Right cardiac atrium (tissue), 5 donors: ENCODE measurements at regions not wholly inside any gene's neighbourhood (a gene's known extent, or its start where the extent isn't known, plus 50 kb on each side); places are given as distances from the start of the nearest gene placed in this dataset.

Source experiments
- ATAC-seq, 2 donors: fragments of 200-7000 bp; cut with Tn5 transposase; one replicate each; pipeline versions ENCODE4 v1.8.0 to v1.9.1; 2020; ENCODE audit warnings: moderate library complexity in 2 of 2, mild to moderate bottlenecking in 1 of 2
- DNase-seq, 3 donors: peaks; one replicate each; pipeline ENCODE4 v3.0.0-alpha.2; 2020
- H3K27ac ChIP-seq: one replicate; pipeline ENCODE4 v1.5.1; 2013; ENCODE audit warnings: mild to moderate bottlenecking, low read length, control low read depth, moderate library complexity
- H3K27me3 ChIP-seq: one replicate; pipeline ENCODE4 v1.6.1; 2013; ENCODE audit not compliant: control insufficient read depth, insufficient read depth
- H3K4me1 ChIP-seq: one replicate; pipeline ENCODE4 v1.6.1; 2013; ENCODE audit warnings: low read length; ENCODE audit not compliant: control insufficient read depth, insufficient read depth
- H3K4me3 ChIP-seq: one replicate; pipeline ENCODE4 v1.5.1; 2013; ENCODE audit warnings: low read length, control low read depth
- H3K9me3 ChIP-seq: one replicate; pipeline ENCODE4 v1.6.1; 2013; ENCODE audit warnings: low read length; ENCODE audit not compliant: control insufficient read depth
- WGBS: extraction: QIAGEN DNeasy Blood & Tissue Kit; methylation state at CpG from one replicate; pipeline ENCODE4 v1.1.7; 2013; 5-methylcytosine and 5-hydroxymethylcytosine counted together
- intact Hi-C, 4 donors: fragments of 100-400 bp; cut with DNase I; formaldehyde crosslinking; loops; one replicate each; pipeline versions ENCODE4 v1.11.0 to v1.14.0; 2022 to 2023
- donor health status: healthy with polysubstance abuse.
- donor health status: DM: no; HTN: yes; CAD: no.
- donor health status: DM: no; HTN: no; CAD: no.
- donor health status: DM: no; HTN: yes; CAD: no; lungs with severe emphysema.
- donor health status: DM: yes; HTN: yes; CAD: no.

DNA sequence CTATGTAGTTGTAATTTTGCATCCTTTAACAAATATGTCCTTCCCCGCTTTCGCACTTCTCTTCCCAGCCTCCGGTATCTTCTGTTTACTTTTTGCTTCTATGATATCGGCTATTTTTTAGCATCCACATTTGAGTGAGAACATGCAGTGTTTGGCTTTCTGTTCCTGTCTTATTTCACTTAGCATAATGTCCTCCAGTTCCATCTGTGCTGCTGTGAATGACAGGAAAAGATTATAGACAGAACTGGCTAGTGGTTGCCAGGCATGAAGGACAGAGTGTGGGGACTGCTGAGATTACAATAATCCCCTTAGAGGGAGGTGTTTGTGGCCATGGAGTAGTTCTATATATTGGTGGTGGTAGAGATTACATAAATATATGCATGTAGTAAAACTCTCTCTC, 588.6 kb downstream of the NLGN4X start:
- Histone ChIP-seq H3K9me3 (no peaks in the 10 kb centered on the region), H3K27me3 (no peaks in the 10 kb centered on the region), H3K27ac (no peak overlapping the region), H3K4me3 (no peak overlapping the region), H3K4me1 (no peaks in the 10 kb centered on the region)
- DNase-seq: no peak
- WGBS: 63% methylated on average over 4 of the region's 4 CpGs
- ATAC-seq: no peak
- intact Hi-C loops: no loop called here

GRCh38 chrX:5638572-5638971, 590.1 kb downstream of the NLGN4X start:
- ATAC-seq (no peak), DNase-seq (no peak)
- Histone ChIP-seq H3K4me1 (no peaks in the 10 kb centered on the region), H3K9me3 (no peaks in the 10 kb centered on the region), H3K27me3 (no peaks in the 10 kb centered on the region), H3K27ac (no peak overlapping the region), H3K4me3 (no peak overlapping the region)
- intact Hi-C loops: no loop called here
- 76% methylated on average over 7 of the region's 7 CpGs for WGBS

- DNase-seq (no peak), ATAC-seq (no peak)
- no peak overlapping the region for H3K4me3 ChIP-seq
- H3K9me3 ChIP-seq: no peaks in the 10 kb centered on the region
- intact Hi-C loops: no loop called here
- H3K27ac ChIP-seq: no peak overlapping the region
- no peaks in the 10 kb centered on the region for H3K27me3 ChIP-seq
- H3K4me1 ChIP-seq: no peaks in the 10 kb centered on the region
These were observed 595.8 kb downstream of the NLGN4X start for GRCh38 chrX:5632887-5633286.

DNA sequence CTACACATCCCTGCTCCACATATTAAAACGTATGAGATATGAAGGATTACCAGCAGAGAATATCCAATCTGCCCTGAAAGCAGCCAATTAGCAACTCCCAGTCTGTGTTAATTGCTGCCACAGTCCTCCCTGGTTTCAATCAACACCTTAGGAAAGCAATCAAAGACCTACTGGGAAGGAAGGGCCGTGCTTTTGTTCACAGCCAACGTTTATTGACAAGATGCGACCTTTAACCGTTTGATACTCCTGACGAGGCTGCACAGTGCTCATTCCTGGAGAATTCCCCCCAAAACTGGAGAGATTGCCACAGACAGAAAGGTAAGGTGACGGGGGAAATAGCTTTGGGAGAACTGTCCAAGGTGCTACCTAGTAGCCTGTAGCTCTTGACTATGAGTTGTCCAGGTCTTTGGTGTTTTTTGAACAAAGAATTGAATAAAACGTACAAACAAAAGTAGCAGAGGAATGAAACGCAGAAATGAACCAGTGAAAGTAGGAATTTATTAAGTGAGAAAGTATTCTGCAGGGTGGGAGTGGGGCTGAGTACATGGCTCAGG, 596.5 kb downstream of the NLGN4X start:
- no peaks in the 10 kb centered on the region for H3K27me3 ChIP-seq
- no peaks in the 10 kb centered on the region for H3K4me1 ChIP-seq
- no peak overlapping the region for H3K27ac ChIP-seq
- no peaks in the 10 kb centered on the region for H3K9me3 ChIP-seq
- WGBS: 32% methylated on average over 9 of the region's 9 CpGs
- intact Hi-C loops: no loop called here
- DNase-seq (peak in 1 of 3 donors; percentile 1), ATAC-seq (no peak)
- H3K4me3 ChIP-seq: no peak overlapping the region

- DNase-seq (no peak), ATAC-seq (no peak)
- H3K27me3 ChIP-seq: no peaks in the 10 kb centered on the region
- H3K4me1 ChIP-seq: no peaks in the 10 kb centered on the region
- no peaks in the 10 kb centered on the region for H3K9me3 ChIP-seq
- intact Hi-C loops: no loop called here
- H3K27ac ChIP-seq: no peak overlapping the region
- H3K4me3 ChIP-seq: no peak overlapping the region
These were observed 611.0 kb downstream of the NLGN4X start for GRCh38 chrX:5617666-5618065.

DNA sequence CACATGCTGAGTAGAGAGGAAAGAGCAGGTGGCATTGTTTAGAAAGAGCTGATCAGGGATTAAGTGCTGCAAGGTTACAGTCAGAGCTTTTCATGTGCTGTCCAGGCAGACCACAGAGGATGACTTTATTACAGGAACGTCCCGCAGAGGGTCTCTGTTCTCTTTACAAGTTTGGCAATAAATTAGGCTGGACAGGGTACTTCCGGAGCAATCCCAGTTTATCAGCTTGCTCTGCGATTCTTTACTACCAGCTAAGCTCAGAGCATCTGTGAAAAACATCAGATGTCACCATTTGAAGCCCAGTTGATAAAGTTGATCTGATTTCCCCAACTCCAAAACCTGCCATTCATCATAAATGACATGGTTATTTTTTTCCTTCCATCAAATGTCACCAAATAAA, 633.1 kb downstream of the NLGN4X start:
- Histone ChIP-seq H3K27ac (no peak overlapping the region), H3K27me3 (no peaks in the 10 kb centered on the region), H3K4me3 (no peak overlapping the region), H3K9me3 (no peaks in the 10 kb centered on the region), H3K4me1 (no peaks in the 10 kb centered on the region)
- intact Hi-C loops: no loop called here
- 13% methylated on average over 4 of the region's 4 CpGs for WGBS
- no peak for DNase-seq
- no peak for ATAC-seq

GRCh38 chrX:5586726-5587125, 641.9 kb downstream of the NLGN4X start:
- DNase-seq (no peak), ATAC-seq (no peak)
- H3K9me3 ChIP-seq: no peaks in the 10 kb centered on the region
- intact Hi-C loops: no loop called here
- H3K4me1 ChIP-seq: no peaks in the 10 kb centered on the region
- H3K27ac ChIP-seq: no peak overlapping the region
- H3K4me3 ChIP-seq: no peak overlapping the region
- H3K27me3 ChIP-seq: no peaks in the 10 kb centered on the region

- 53% methylated on average over 1 of the region's 1 CpG for WGBS
- no peaks in the 10 kb centered on the region for H3K9me3 ChIP-seq
- no peaks in the 10 kb centered on the region for H3K27me3 ChIP-seq
- no peak overlapping the region for H3K27ac ChIP-seq
- no peak for ATAC-seq
- H3K4me1 ChIP-seq: no peaks in the 10 kb centered on the region
- DNase-seq: no peak
- no peak overlapping the region for H3K4me3 ChIP-seq
- intact Hi-C loops: no loop called here
These were observed 653.3 kb downstream of the NLGN4X start for GRCh38 chrX:5575407-5575806.

GRCh38 chrX:5568934-5569333, 659.7 kb downstream of the NLGN4X start:
- intact Hi-C loops: no loop called here
- ATAC-seq (no peak), DNase-seq (no peak)
- Histone ChIP-seq H3K4me1 (no peaks in the 10 kb centered on the region), H3K9me3 (no peaks in the 10 kb centered on the region), H3K27me3 (no peaks in the 10 kb centered on the region), H3K27ac (no peak overlapping the region), H3K4me3 (no peak overlapping the region)
- WGBS: 56% methylated on average over 3 of the region's 3 CpGs

- no peaks in the 10 kb centered on the region for H3K27me3 ChIP-seq
- DNase-seq (no peak), ATAC-seq (no peak)
- 64% methylated on average over 2 of the region's 2 CpGs for WGBS
- no peak overlapping the region for H3K4me3 ChIP-seq
- intact Hi-C loops: no loop called here
- no peaks in the 10 kb centered on the region for H3K4me1 ChIP-seq
- no peaks in the 10 kb centered on the region for H3K9me3 ChIP-seq
- H3K27ac ChIP-seq: no peak overlapping the region
These were observed 669.3 kb downstream of the NLGN4X start for GRCh38 chrX:5559386-5559785.

DNA sequence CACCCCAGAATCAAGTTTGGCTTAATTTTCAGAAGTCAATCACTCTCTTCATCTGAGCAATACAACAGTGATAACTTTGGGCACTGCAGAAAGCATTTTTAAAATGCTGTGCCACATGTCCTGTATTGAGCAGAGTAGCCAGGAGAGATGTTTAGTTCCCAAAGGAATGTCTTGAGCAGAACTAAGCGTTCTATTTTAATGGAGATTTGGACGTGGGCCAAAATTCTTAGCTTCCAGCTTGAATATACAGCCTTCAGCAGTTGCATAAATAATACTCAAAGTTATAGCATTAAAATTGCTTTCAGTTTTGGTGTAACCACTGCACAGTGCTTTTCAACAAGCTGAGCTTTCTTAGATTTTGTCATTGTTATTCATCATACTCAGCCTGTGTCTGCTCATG, 679.2 kb downstream of the NLGN4X start:
- DNase-seq (no peak), ATAC-seq (no peak)
- intact Hi-C loops: no loop called here
- no peaks in the 10 kb centered on the region for H3K9me3 ChIP-seq
- WGBS: 22% methylated on average over 2 of the region's 2 CpGs
- no peaks in the 10 kb centered on the region for H3K27me3 ChIP-seq
- no peak overlapping the region for H3K27ac ChIP-seq
- no peaks in the 10 kb centered on the region for H3K4me1 ChIP-seq
- no peak overlapping the region for H3K4me3 ChIP-seq

DNA sequence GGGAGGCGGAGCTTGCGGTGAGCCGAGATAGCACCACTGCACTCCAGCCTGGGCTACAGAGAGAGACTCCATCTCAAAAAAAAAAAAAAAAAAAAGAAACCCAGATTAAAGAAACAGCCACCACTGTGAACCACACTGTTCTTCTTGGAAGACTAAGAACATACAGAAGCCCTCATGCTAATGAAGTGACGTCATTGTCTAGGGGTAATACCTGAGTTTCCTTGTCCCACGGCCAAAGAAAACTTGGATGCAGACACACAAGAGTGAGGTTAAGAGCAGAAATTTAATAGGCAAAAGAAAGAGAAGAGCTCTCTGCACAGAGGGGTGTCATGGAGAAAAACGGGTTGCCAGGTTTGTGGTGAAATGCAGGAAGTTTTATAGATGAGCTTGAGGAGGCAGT, 691.6 kb downstream of the NLGN4X start:
- Histone ChIP-seq H3K27me3 (no peaks in the 10 kb centered on the region), H3K4me3 (no peak overlapping the region), H3K9me3 (no peaks in the 10 kb centered on the region), H3K4me1 (no peaks in the 10 kb centered on the region), H3K27ac (no peak overlapping the region)
- no peak for ATAC-seq
- intact Hi-C loops: no loop called here
- WGBS: 88% methylated on average over 6 of the region's 6 CpGs
- DNase-seq: no peak
